AG04449 (cell line): ENCODE measurements at regions not wholly inside any gene's neighbourhood (a gene's known extent, or its start where the extent isn't known, plus 50 kb on each side); places are given as distances from the start of the nearest gene placed in this dataset.

ENCODE experiments used
- CTCF ChIA-PET: fragments of 350-600 bp; formaldehyde crosslinking; extraction: SDS; loops from one replicate; lab custom pipeline; 2021; ENCODE audit warnings: antibody characterized with exemption; lab: Yijun Ruan, JAX
- POLR2A ChIA-PET: fragments of 400-600, 350-600 bp; formaldehyde crosslinking; extraction: SDS; loops from one replicate; lab custom pipeline; 2020; ENCODE audit warnings: antibody characterized with exemption, inconsistent platforms; lab: Yijun Ruan, JAX
- DNase-seq: peaks from one replicate; pipeline ENCODE4 v3.0.0-alpha.2; 2010; ENCODE audit warnings: low read depth, low spot score
- H3K4me3 ChIP-seq: 2 replicates; pipeline ENCODE4 v1.5.1; 2011; ENCODE audit warnings: low read depth, mild to moderate bottlenecking, control low read depth, low read length
- CTCF ChIP-seq: IDR thresholded peaks from one replicate; pipeline ENCODE4 v1.5.1; 2011; ENCODE audit warnings: mild to moderate bottlenecking, moderate library complexity, low read length, control low read depth, inconsistent platforms; ENCODE audit not compliant: insufficient read depth; ENCODE audit errors: missing control alignments

- no peak for DNase-seq
- TF ChIP-seq CTCF: peak; percentile 48
- ChIA-PET POLR2A (interaction anchor here (1.2 kb wide), 1 partner anchor 353 kb away, joined by 5 read pairs; the partner anchor contains the start of gene IVNS1ABP), CTCF (interaction anchor here (0.7 to 4.6 kb wide), 68 partner anchors 9 to 864 kb away, joined by 3 to 49 read pairs (median 5); partner anchors contain the start of genes IVNS1ABP, SWT1 and TRMT1L)
- H3K4me3 ChIP-seq: no peak overlapping the region
Observed at GRCh38 chr1:185670187-185670627, 64.0 kb upstream of the HMCN1 start.

GRCh38 chr1:185668013-185668412, 66.2 kb upstream of the HMCN1 start:
- no peak overlapping the region for H3K4me3 ChIP-seq
- ChIA-PET CTCF (interaction anchor here (3.2 kb wide), 1 partner anchor 351 kb away, joined by 26 read pairs; the partner anchor contains the start of gene IVNS1ABP), POLR2A (no interaction called here)
- DNase-seq: no peak
- no peak for TF ChIP-seq CTCF

- POLR2A ChIA-PET: no interaction called here
- no peak overlapping the region for H3K4me3 ChIP-seq
- no peak for TF ChIP-seq CTCF
- CTCF ChIA-PET: no interaction called here
- no peak for DNase-seq
Observed at GRCh38 chr1:185666582-185666981, 67.6 kb upstream of the HMCN1 start.

- ChIA-PET POLR2A (no interaction called here), CTCF (no interaction called here)
Observed at GRCh38 chr1:185663771-185664296, 70.4 kb upstream of the HMCN1 start.

GRCh38 chr1:185663332-185663731, 70.9 kb upstream of the HMCN1 start:
- no peak for TF ChIP-seq CTCF
- ChIA-PET POLR2A (no interaction called here), CTCF (no interaction called here)
- no peak for DNase-seq
- no peak overlapping the region for H3K4me3 ChIP-seq

More at GRCh38 chr1:185663771-185664296, 70.4 kb upstream of the HMCN1 start:
- no peak for DNase-seq
- TF ChIP-seq CTCF: no peak
- no peak overlapping the region for H3K4me3 ChIP-seq

- no peak for TF ChIP-seq CTCF
- ChIA-PET POLR2A (no interaction called here), CTCF (interaction anchor here (0.8 to 3.4 kb wide), 2 partner anchors 8 to 17 kb away, joined by 3 to 12 read pairs; no protein-coding TSS in a partner anchor)
- no peak overlapping the region for H3K4me3 ChIP-seq
- no peak for DNase-seq
Observed at GRCh38 chr1:185661971-185662370, 72.2 kb upstream of the HMCN1 start.
